Panc1 (cell line): ENCODE measurements at regions not wholly inside any gene's neighbourhood (a gene's known extent, or its start where the extent isn't known, plus 50 kb on each side); places are given as distances from the start of the nearest gene placed in this dataset.

Experiments
- ATAC-seq: fragments of 200-7000 bp; cut with Tn5 transposase; 2 replicates; pipeline ENCODE4 v1.9.1; 2020; ENCODE audit warnings: mild to moderate bottlenecking, moderate library complexity
- BruUV-seq: library from RNA; stranded (reverse); fragments of 400-500 nt; replicated peaks from 2 replicates; lab custom pipeline; 2021; lab: Mats Ljungman, UMichigan
- CTCF ChIA-PET: fragments of 300-600 bp; sonication (Branson Sonifier 250); formaldehyde crosslinking; loops from one replicate; lab custom pipeline; 2022; ENCODE audit warnings: antibody characterized with exemption; lab: Charles Lee
- POLR2A ChIA-PET: fragments of 300-600 bp; sonication (Branson Sonifier 250); formaldehyde crosslinking; loops from one replicate; lab custom pipeline; 2022; ENCODE audit warnings: antibody characterized with exemption; lab: Charles Lee
- DNase-seq: peaks from one replicate; pipeline ENCODE4 v3.0.0-alpha.2; 2010; ENCODE audit warnings: low read depth, low spot score
- H3K27ac ChIP-seq: 2 replicates; pipeline ENCODE4 v1.5.1; 2011; ENCODE audit warnings: mild to moderate bottlenecking, low read length, inconsistent platforms
- H3K27me3 ChIP-seq: fragments of 200-500 bp; sonication (Bioruptor generic); 2 replicates; pipeline ENCODE4 v1.6.0; 2014; ENCODE audit warnings: low read length, inconsistent platforms; ENCODE audit not compliant: control insufficient read depth, insufficient read depth
- H3K36me3 ChIP-seq: fragments of 200-500 bp; sonication (Bioruptor generic); 2 replicates; pipeline ENCODE4 v1.5.1; 2014; ENCODE audit warnings: inconsistent platforms, mild to moderate bottlenecking, low read length, moderate library complexity; ENCODE audit not compliant: control insufficient read depth, insufficient read depth
- H3K4me1 ChIP-seq: 2 replicates; pipeline ENCODE4 v1.5.1; 2011; ENCODE audit warnings: inconsistent platforms, mild to moderate bottlenecking, low read length, moderate library complexity; ENCODE audit not compliant: control insufficient read depth, insufficient read depth
- H3K4me3 ChIP-seq, 2 experiments: 2 replicates each; pipeline ENCODE4 v1.5.1; 2011 to 2012; ENCODE audit warnings: low read depth in 2 of 2, low read length in 2 of 2, mild to moderate bottlenecking in 2 of 2, inconsistent platforms in 1 of 2, moderate library complexity in 1 of 2
- H3K9me3 ChIP-seq: fragments of 200-500 bp; sonication (Bioruptor generic); 2 replicates; pipeline ENCODE4 v1.5.1; 2014; ENCODE audit warnings: low read depth, mild to moderate bottlenecking, inconsistent platforms, low read length, moderate library complexity; ENCODE audit not compliant: control insufficient read depth, insufficient read depth
- POLR2AphosphoS5 ChIP-seq: IDR thresholded peaks from 2 replicates; pipeline ENCODE4 v1.6.1; 2012; ENCODE audit warnings: mild to moderate bottlenecking, low read depth, low read length, moderate library complexity
- SIN3A ChIP-seq: IDR thresholded peaks from 2 replicates; pipeline ENCODE4 v1.6.1; 2012; ENCODE audit warnings: low read depth, mild to moderate bottlenecking, low read length, moderate library complexity, borderline replicate concordance; ENCODE audit not compliant: insufficient read depth
- TCF7L2 ChIP-seq: IDR thresholded peaks from 2 replicates; pipeline ENCODE4 v1.6.1; 2011; ENCODE audit warnings: mild to moderate bottlenecking, low read depth, low read length, inconsistent platforms
- in situ Hi-C: cut with HindIII; loops from 2 replicates; pipeline ENCODE4 v1.10.0; 2016; ENCODE audit warnings: low sequenced_read_pairs, low pct_unique_long_range_greater_than_20kb
- intact Hi-C: fragments of 100-400 bp; cut with micrococcal nuclease; formaldehyde crosslinking; loops from one replicate; pipeline ENCODE4 v1.10.0; 2022; ENCODE audit not compliant: unreplicated experiment
- TF ChIP-seq, protein P1 (sequence below), 2 experiments: IDR thresholded peaks; 2 replicates each; pipeline ENCODE4 v1.6.1; 2011 to 2012; ENCODE audit warnings: low read depth in 2 of 2, control low read depth in 1 of 2, low read length in 1 of 2, mild to moderate bottlenecking in 1 of 2, moderate library complexity in 1 of 2; ENCODE audit not compliant: insufficient read depth in 1 of 2
- TF ChIP-seq, protein P2 (sequence below): fragments of 450-650 bp; IDR thresholded peaks from 2 replicates; pipeline ENCODE4 v1.5.1; 2017; ENCODE audit warnings: mild to moderate bottlenecking

DNA sequence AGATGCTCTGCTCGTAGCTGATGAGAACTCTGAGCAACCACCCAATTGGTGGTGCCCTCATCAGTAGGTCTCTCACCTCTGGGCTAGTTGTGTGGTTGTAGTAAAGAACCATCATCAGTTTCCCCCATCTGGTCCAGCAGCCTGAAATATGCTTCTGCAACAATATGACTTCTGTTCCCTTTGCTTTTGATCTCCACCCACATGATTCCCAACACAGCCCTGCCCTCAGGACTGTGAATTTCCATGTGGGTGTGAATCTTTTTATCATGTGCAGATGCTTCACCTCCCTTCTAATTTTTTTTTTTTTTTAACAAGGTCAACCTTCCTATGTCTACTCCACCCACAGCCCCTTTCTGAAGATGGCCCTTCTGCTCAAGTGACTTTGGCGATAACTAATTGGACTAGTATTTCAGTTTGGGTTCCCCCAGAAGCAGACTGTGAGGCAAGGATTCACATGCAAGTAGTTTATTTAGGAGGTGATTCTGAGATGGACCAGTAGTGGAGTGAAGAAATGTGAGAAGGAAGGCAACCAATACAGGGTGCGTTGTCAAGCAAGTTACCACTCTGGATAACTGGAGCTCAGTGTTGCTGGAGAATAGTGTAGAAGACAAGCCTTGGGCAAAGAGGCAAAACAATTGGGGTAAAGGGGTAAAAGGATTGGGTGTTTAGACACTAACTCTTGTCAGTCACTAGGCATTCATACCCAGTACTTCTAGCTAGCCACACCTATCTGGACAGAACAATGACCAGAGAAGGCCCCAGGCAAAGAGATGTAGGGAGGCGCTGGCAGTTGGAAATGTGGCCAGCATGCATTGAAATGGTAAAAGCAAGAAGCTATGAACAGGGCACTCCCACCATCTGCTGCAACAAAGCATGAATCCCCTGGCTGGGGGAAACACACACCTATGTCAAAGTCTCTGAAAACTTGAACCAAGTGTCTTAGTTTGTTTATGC is 466.2 kb downstream of the BCOR start:
- Histone ChIP-seq H3K36me3 (no peaks in the 10 kb centered on the region), H3K9me3 (no peaks in the 10 kb centered on the region), H3K27ac (no peak overlapping the region), H3K4me1 (no peaks in the 10 kb centered on the region), H3K27me3 (no peaks in the 10 kb centered on the region), H3K4me3 (no peak overlapping the region)
- TF ChIP-seq TCF7L2 = no peak
- TF ChIP-seq, protein P1, sequence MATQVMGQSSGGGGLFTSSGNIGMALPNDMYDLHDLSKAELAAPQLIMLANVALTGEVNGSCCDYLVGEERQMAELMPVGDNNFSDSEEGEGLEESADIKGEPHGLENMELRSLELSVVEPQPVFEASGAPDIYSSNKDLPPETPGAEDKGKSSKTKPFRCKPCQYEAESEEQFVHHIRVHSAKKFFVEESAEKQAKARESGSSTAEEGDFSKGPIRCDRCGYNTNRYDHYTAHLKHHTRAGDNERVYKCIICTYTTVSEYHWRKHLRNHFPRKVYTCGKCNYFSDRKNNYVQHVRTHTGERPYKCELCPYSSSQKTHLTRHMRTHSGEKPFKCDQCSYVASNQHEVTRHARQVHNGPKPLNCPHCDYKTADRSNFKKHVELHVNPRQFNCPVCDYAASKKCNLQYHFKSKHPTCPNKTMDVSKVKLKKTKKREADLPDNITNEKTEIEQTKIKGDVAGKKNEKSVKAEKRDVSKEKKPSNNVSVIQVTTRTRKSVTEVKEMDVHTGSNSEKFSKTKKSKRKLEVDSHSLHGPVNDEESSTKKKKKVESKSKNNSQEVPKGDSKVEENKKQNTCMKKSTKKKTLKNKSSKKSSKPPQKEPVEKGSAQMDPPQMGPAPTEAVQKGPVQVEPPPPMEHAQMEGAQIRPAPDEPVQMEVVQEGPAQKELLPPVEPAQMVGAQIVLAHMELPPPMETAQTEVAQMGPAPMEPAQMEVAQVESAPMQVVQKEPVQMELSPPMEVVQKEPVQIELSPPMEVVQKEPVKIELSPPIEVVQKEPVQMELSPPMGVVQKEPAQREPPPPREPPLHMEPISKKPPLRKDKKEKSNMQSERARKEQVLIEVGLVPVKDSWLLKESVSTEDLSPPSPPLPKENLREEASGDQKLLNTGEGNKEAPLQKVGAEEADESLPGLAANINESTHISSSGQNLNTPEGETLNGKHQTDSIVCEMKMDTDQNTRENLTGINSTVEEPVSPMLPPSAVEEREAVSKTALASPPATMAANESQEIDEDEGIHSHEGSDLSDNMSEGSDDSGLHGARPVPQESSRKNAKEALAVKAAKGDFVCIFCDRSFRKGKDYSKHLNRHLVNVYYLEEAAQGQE (IDR thresholded peaks at IDR 0.05; ENCODE audit: insufficient read depth in 1 of 2, low read depth in 2 of 2, low read length in 1 of 2) = no peak
- TF ChIP-seq POLR2AphosphoS5 = no peak
- TF ChIP-seq SIN3A = no peak
- TF ChIP-seq, protein P2, sequence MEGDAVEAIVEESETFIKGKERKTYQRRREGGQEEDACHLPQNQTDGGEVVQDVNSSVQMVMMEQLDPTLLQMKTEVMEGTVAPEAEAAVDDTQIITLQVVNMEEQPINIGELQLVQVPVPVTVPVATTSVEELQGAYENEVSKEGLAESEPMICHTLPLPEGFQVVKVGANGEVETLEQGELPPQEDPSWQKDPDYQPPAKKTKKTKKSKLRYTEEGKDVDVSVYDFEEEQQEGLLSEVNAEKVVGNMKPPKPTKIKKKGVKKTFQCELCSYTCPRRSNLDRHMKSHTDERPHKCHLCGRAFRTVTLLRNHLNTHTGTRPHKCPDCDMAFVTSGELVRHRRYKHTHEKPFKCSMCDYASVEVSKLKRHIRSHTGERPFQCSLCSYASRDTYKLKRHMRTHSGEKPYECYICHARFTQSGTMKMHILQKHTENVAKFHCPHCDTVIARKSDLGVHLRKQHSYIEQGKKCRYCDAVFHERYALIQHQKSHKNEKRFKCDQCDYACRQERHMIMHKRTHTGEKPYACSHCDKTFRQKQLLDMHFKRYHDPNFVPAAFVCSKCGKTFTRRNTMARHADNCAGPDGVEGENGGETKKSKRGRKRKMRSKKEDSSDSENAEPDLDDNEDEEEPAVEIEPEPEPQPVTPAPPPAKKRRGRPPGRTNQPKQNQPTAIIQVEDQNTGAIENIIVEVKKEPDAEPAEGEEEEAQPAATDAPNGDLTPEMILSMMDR = no peak
- ChIA-PET CTCF (no interaction called here), POLR2A (no interaction called here)
- ATAC-seq (no peak), DNase-seq (no peak)
- in situ Hi-C loops (no loop called here), intact Hi-C loops (no loop called here)
- no TSS peak for BruUV-seq

DNA sequence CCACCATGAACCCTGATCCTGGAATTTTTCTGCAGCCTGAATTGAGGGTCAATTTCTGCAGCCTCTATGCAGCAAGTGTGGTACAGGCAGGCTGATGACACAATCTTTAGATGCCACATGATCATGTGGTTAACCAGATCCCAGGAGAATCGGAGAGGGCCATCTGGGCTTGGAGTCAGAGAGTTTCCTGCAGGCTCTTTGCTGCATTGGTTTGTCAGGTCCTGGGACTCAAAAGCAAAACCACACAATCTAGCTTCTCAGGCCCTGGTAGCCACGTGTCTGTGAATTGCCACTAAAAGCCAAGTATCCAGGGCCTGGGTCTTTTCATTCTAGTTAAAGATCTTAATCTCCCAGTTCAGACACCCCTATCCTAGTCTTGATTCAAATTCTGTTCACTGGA is 464.5 kb downstream of the BCOR start:
- TF ChIP-seq POLR2AphosphoS5 (no peak), SIN3A (no peak), TCF7L2 (no peak)
- TF ChIP-seq, protein P2 = no peak
- TF ChIP-seq, protein P1 (IDR thresholded peaks at IDR 0.05; ENCODE audit: insufficient read depth in 1 of 2, low read depth in 2 of 2, low read length in 1 of 2) = no peak
- POLR2A ChIA-PET = no interaction called here
- ATAC-seq (no peak), DNase-seq (no peak)
- no peak overlapping the region for H3K4me3 ChIP-seq
- H3K27me3 ChIP-seq = no peaks in the 10 kb centered on the region
- H3K36me3 ChIP-seq = no peaks in the 10 kb centered on the region
- CTCF ChIA-PET = no interaction called here
- in situ Hi-C loops = no loop called here
- intact Hi-C loops = no loop called here
- H3K9me3 ChIP-seq = no peaks in the 10 kb centered on the region
- H3K27ac ChIP-seq = no peak overlapping the region
- no TSS peak for BruUV-seq
- H3K4me1 ChIP-seq = no peaks in the 10 kb centered on the region
